Caki2 (cell line): ENCODE measurements at regions not wholly inside any gene's neighbourhood (a gene's known extent, or its start where the extent isn't known, plus 50 kb on each side); places are given as distances from the start of the nearest gene placed in this dataset.

Source experiments
- DNase-seq: peaks from one replicate; pipeline ENCODE4 v3.0.0-alpha.2; 2015; ENCODE audit warnings: low read depth
- in situ Hi-C: cut with HindIII; loops from 2 replicates; pipeline ENCODE4 v1.10.0; 2016; ENCODE audit warnings: low sequenced_read_pairs, low pct_unique_long_range_greater_than_20kb, mixed read lengths

GRCh38 chr18:66682855-66683322 is 79.0 kb upstream of the CDH19 start:
- in situ Hi-C loops = no loop called here
- no peak for DNase-seq

GRCh38 chr18:66676699-66677098 is 72.8 kb upstream of the CDH19 start:
- in situ Hi-C loops = no loop called here
- no peak for DNase-seq

DNA sequence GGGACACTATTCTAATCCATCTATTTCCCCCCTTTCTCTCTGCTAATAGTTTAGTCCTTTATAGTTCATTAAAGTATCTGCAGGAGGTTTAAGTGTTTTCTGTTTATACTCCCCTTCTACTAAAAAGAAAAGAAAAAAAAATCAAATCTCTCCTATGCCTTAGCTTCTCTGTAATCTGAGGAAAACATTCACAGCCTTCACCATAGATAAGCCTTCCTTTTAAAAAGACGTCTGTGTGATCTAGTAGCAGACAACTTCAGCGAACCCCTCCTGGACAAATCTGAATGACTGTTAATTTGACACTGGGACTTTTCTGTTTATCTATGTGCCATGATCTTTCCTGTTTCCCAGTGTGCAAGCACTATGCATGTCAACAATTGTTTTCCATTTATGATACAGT is 70.4 kb upstream of the CDH19 start:
- in situ Hi-C loops = no loop called here
- DNase-seq = no peak

GRCh38 chr18:66668706-66669105 is 64.8 kb upstream of the CDH19 start:
- in situ Hi-C loops = no loop called here
- DNase-seq = no peak

DNA sequence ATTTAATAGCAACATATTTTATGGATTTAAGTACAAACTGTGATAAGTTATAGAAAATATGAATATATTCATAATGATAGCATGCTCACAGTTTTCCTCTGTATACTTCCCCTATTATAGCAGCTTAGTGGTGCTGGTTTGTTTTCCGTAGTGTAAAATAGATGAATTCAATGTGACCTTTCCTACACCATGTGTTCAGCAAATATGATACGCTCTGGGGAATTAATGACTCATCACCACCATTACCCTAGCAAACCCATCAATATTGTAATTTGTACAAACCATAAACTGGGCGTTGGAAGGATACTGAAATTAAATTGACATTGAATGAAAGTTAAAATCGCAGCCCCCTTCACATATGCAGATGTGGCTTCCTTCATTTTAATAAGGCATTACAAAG is 58.7 kb upstream of the CDH19 start:
- in situ Hi-C loops = no loop called here
- DNase-seq = no peak

GRCh38 chr18:66655407-66655806 is 51.5 kb upstream of the CDH19 start:
- in situ Hi-C loops = no loop called here

More at GRCh38 chr18:66655407-66655806, 51.5 kb upstream of the CDH19 start:
- no peak for DNase-seq
